HepG2 (cell line): ENCODE measurements at regions not wholly inside any gene's neighbourhood (a gene's known extent, or its start where the extent isn't known, plus 50 kb on each side); places are given as distances from the start of the nearest gene placed in this dataset.
"Not testable (repeated sequence)": the region's sequence is repeated elsewhere in the genome, so short reads cannot be mapped to it uniquely, and the experiment has no call there.

ENCODE experiments used
- ATAC-seq: fragments of 200-7000 bp; cut with Tn5 transposase; 3 replicates; pipeline ENCODE4 v1.9.1; 2020; ENCODE audit warnings: mild to moderate bottlenecking, moderate library complexity
- BruUV-seq: library from RNA; stranded (reverse); fragments of 400-500 nt; replicated peaks from 2 replicates; lab custom pipeline; 2021; lab: Mats Ljungman, UMichigan
- CTCF ChIA-PET: fragments of 300-600 bp; formaldehyde crosslinking; extraction: SDS; loops from one replicate; lab custom pipeline; 2021; ENCODE audit warnings: low total read pairs, inconsistent platforms, low intra/inter-chr PET ratio; lab: Yijun Ruan, JAX
- POLR2A ChIA-PET: fragments of 350-600 bp; sonication (Branson Sonifier 250); formaldehyde crosslinking; loops from one replicate; lab custom pipeline; 2020; ENCODE audit warnings: antibody characterized with exemption, inconsistent platforms; lab: Yijun Ruan, JAX
- DNase-seq: peaks from one replicate; pipeline ENCODE4 v3.0.0-alpha.2; 2015; ENCODE audit warnings: low spot score
- FAIRE-seq: peaks from 3 replicates; lab custom pipeline; 2011; peaks lifted over from hg19 to GRCh38; lab: Jason Lieb, UNC
- H2AFZ ChIP-seq: one replicate; pipeline ENCODE4 v1.6.1; 2011; ENCODE audit warnings: low read length, inconsistent platforms
- H3K27ac ChIP-seq: fragments of 300-600 bp; 3 replicates; pipeline ENCODE4 v1.8.0; 2011; ENCODE audit warnings: mixed run types, mild to moderate bottlenecking, mixed read lengths, low read length, inconsistent platforms; ENCODE audit not compliant: insufficient read depth; ENCODE audit errors: extremely low read length
- H3K27me3 ChIP-seq, 2 experiments: fragments of 200-600 bp in 1 of 2; 2 replicates in 1 of 2; 3 replicates in 1 of 2; pipeline versions ENCODE4 v1.6.0 to v1.8.0; 2011; ENCODE audit warnings: low read length in 2 of 2, mild to moderate bottlenecking in 2 of 2, moderate library complexity in 2 of 2, inconsistent platforms in 1 of 2; ENCODE audit not compliant: insufficient read depth in 2 of 2, control insufficient read depth in 1 of 2
- H3K36me3 ChIP-seq, 2 experiments: fragments of 200-600 bp in 1 of 2; replicated peaks in 1 of 2; 2 replicates in 1 of 2; 3 replicates in 1 of 2; pipeline versions ENCODE4 v1.5.1 to v1.8.0; 2011; ENCODE audit warnings: low read length in 2 of 2, inconsistent platforms in 1 of 2; ENCODE audit not compliant: insufficient read depth in 2 of 2, control insufficient read depth in 1 of 2
- H3K4me1 ChIP-seq: 2 replicates; pipeline ENCODE4 v1.5.1; 2012; ENCODE audit warnings: low read length, inconsistent platforms; ENCODE audit not compliant: insufficient read depth
- H3K4me2 ChIP-seq: 2 replicates; pipeline ENCODE4 v1.6.0; 2011; ENCODE audit warnings: low read depth, low read length, inconsistent platforms
- H3K4me3 ChIP-seq, 3 experiments: fragments of 200-600 bp in 1 of 3; sonication (generic), shearing (Covaris generic) in 1 of 3; replicated peaks in 1 of 3; 2 replicates each; pipeline ENCODE4 v1.5.1; 2011 to 2016; ENCODE audit warnings: low read length in 3 of 3, inconsistent platforms in 2 of 3, low read depth in 2 of 3, mild to moderate bottlenecking in 2 of 3, control low read depth in 1 of 3, mixed read lengths in 1 of 3; ENCODE audit not compliant: insufficient read depth in 1 of 3
- H3K79me2 ChIP-seq: one replicate; pipeline ENCODE4 v1.6.1; 2011; ENCODE audit warnings: low read length, inconsistent platforms; ENCODE audit not compliant: insufficient read depth
- H3K9ac ChIP-seq: 2 replicates; pipeline ENCODE4 v1.6.0; 2011; ENCODE audit warnings: mild to moderate bottlenecking, low read depth, low read length, inconsistent platforms; ENCODE audit not compliant: insufficient read depth
- H3K9me3 ChIP-seq: 2 replicates; pipeline ENCODE4 v1.5.1; 2012; ENCODE audit warnings: mild to moderate bottlenecking, low read length
- H4K20me1 ChIP-seq: 2 replicates; pipeline ENCODE4 v1.6.0; 2011; ENCODE audit warnings: inconsistent platforms, mild to moderate bottlenecking, low read length, moderate library complexity; ENCODE audit not compliant: insufficient read depth
- HNRNPL ChIP-seq: fragments of 200-400 bp; formaldehyde crosslinking; IDR thresholded peaks from 2 replicates; pipeline ENCODE4 v1.6.1; 2017; ENCODE audit warnings: mild to moderate bottlenecking, low read depth, low read length
- RBFOX2 ChIP-seq: fragments of 200-400 bp; formaldehyde crosslinking; IDR thresholded peaks from 2 replicates; pipeline ENCODE4 v1.6.1; 2017; ENCODE audit warnings: low read depth, mild to moderate bottlenecking, low read length
- RBM22 ChIP-seq: fragments of 200-400 bp; formaldehyde crosslinking; optimal IDR thresholded peaks from 2 replicates; pipeline ENCODE3; 2017; ENCODE audit warnings: mild to moderate bottlenecking, low read length, moderate library complexity
- RXRA ChIP-seq: sonication (generic); formaldehyde crosslinking; IDR thresholded peaks from 2 replicates; pipeline ENCODE4 v1.5.1; 2020; ENCODE audit warnings: missing genetic modification reagents
- RXRB ChIP-seq: IDR thresholded peaks from 2 replicates; pipeline ENCODE4 v1.6.1; 2016; ENCODE audit warnings: borderline replicate concordance, missing genetic modification reagents, missing compliant biosample characterization
- XBP1 ChIP-seq: sonication (generic); formaldehyde crosslinking; IDR thresholded peaks from 2 replicates; pipeline ENCODE4 v1.5.0; 2020; ENCODE audit warnings: missing genetic modification reagents
- ZBTB46 ChIP-seq: sonication (generic); formaldehyde crosslinking; IDR thresholded peaks from 2 replicates; pipeline ENCODE4 v1.4.0; 2020; ENCODE audit warnings: mild to moderate bottlenecking, missing genetic modification reagents, borderline replicate concordance
- ZNF333 ChIP-seq: sonication (generic); formaldehyde crosslinking; IDR thresholded peaks from 2 replicates; pipeline ENCODE4 v1.4.0; 2020; ENCODE audit warnings: mild to moderate bottlenecking, missing genetic modification reagents, borderline replicate concordance
- WGBS: methylation state at CpG from one replicate; pipeline ENCODE4 v1.1.6; 2017; ENCODE audit warnings: low lambda C conversion rate; 5-methylcytosine and 5-hydroxymethylcytosine counted together
- in situ Hi-C: cut with HindIII; loops from 2 replicates; pipeline ENCODE4 v1.10.0; 2017; ENCODE audit warnings: low pct_unique_long_range_greater_than_20kb; ENCODE audit not compliant: extremely low pct_ligation_motif_present
- intact Hi-C: fragments of 100-400 bp; cut with micrococcal nuclease; formaldehyde crosslinking; loops from one replicate; pipeline ENCODE4 v1.10.0; 2022; ENCODE audit not compliant: unreplicated experiment

DNA sequence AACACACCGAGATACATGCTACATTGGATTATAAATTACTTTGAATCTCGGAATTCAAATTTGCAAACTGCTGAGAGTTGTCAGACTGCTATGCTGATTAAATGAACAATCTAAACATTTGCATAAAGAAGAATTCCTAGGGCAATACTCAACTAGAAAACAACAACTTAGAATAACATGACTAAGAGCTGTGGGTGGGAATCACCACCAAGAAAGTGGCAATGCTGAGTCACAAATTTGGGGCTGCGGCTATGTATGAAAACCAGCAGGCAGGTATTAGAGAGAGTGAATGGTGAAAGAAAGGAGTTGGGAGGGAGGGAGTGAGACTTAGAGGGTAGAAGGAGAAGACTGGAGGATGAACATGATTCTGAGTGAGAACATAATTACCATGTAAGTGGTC, 559.5 kb downstream of the PIK3C3 start (continued):
- TF ChIP-seq ZBTB46 (CRISPR knock-in tag): no peak
- TF ChIP-seq RXRB: no peak

DNA sequence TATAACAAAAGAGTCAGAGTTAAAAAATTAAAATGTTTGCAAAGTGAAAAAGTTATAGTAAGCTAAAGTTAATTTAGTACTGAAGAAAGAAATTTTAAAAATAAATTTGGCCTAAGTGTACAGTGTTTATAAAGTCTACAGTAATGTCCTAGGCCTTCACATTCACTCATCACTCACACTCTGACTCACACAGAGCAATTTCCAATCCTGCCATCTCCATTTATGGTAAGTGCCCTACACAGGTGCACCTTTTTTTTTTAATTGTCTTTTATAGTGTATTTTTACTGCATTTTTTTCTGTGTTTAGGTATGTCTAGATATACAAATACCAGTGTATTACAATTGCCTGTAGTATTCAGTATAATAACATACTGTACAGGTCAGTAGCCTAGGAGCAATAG, 562.9 kb downstream of the PIK3C3 start:
- BruUV-seq: no TSS peak
- TF ChIP-seq HNRNPL: no peak
- TF ChIP-seq RBFOX2: no peak
- TF ChIP-seq RBM22: no peak
- TF ChIP-seq RXRA (CRISPR knock-in tag): no peak
- no peak for TF ChIP-seq ZNF333 (CRISPR knock-in tag)
- TF ChIP-seq XBP1: no peak

DNA sequence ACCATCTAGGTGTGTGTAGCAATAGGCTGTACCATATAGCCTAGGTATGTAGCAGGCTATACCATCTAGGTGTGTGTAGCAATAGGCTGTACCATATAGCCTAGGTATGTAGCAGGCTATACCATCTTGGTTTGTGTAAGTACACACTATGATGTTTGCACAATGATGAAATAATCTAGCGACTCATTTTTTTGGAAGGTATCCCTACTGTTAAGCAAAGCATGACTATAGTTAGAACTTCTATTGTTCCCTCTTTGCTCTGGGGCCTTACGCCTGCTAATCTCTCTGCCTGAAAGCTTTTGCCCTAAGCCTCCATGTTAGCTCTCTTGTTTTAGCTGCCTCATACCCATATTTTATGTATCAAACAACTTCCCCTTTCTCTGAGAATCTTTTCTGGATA, 563.3 kb downstream of the PIK3C3 start:
- H2AFZ ChIP-seq, BruUV-seq, H3K9ac ChIP-seq, CTCF ChIA-PET, H3K27me3 ChIP-seq, ATAC-seq, H4K20me1 ChIP-seq, H3K4me2 ChIP-seq, POLR2A ChIA-PET, in situ Hi-C loops, H3K4me3 ChIP-seq, FAIRE-seq, H3K79me2 ChIP-seq, H3K36me3 ChIP-seq, H3K9me3 ChIP-seq, H3K27ac ChIP-seq, H3K4me1 ChIP-seq, intact Hi-C loops: not testable (repeated sequence)
- peak; percentile 3 for DNase-seq
- 43% methylated on average over 2 of the region's 2 CpGs for WGBS

More for the DNA sequence above, 562.9 kb downstream of the PIK3C3 start:
- Histone ChIP-seq H4K20me1 (no peaks in the 10 kb centered on the region), H3K4me2 (no peak overlapping the region), H3K27me3 (no peaks in the 10 kb centered on the region), H3K9me3 (peaks cover 6% of the 10 kb centered on the region), H3K4me3 (no peak overlapping the region), H2AFZ (no peak overlapping the region), H3K4me1 (no peaks in the 10 kb centered on the region), H3K9ac (no peak overlapping the region), H3K27ac (no peak overlapping the region), H3K36me3 (no peaks in the 10 kb centered on the region), H3K79me2 (no peaks in the 10 kb centered on the region)
- DNase-seq: no peak
- in situ Hi-C loops: no loop called here
- ChIA-PET POLR2A (no interaction called here), CTCF (no interaction called here)
- FAIRE-seq: no peak
- no peak for ATAC-seq
- intact Hi-C loops: no loop called here
